Smooth muscle cell (in vitro differentiated cells): ENCODE measurements at regions not wholly inside any gene's neighbourhood (a gene's known extent, or its start where the extent isn't known, plus 50 kb on each side); places are given as distances from the start of the nearest gene placed in this dataset.

Experiments used
- DNase-seq: peaks from one replicate; lab custom pipeline; 2025; ENCODE audit not compliant: unreplicated experiment; lab: John Stamatoyannopoulos, UW
- H2AFZ ChIP-seq: fragments of 200-600 bp; sonication (generic); 2 replicates; pipeline ENCODE4 v1.6.0; 2016; ENCODE audit warnings: antibody characterized with exemption, low read depth, mild to moderate bottlenecking
- H3F3A ChIP-seq: fragments of 200-600 bp; sonication (generic); 2 replicates; pipeline ENCODE4 v1.6.0; 2017; ENCODE audit warnings: antibody characterized with exemption, low read depth
- H3K27ac ChIP-seq: fragments of 200-600 bp; sonication (generic); 2 replicates; pipeline ENCODE4 v1.5.1; 2016; ENCODE audit warnings: low read depth, mild to moderate bottlenecking
- H3K27me3 ChIP-seq: fragments of 200-600 bp; sonication (generic); 2 replicates; pipeline ENCODE4 v1.6.1; 2016; ENCODE audit warnings: low read depth, mild to moderate bottlenecking
- H3K36me3 ChIP-seq: fragments of 200-600 bp; sonication (generic); 2 replicates; pipeline ENCODE4 v1.5.1; 2016; ENCODE audit warnings: low read depth
- H3K4me1 ChIP-seq: fragments of 200-600 bp; sonication (generic); 2 replicates; pipeline ENCODE4 v1.5.1; 2016; ENCODE audit warnings: low read depth
- H3K4me2 ChIP-seq: fragments of 200-600 bp; sonication (generic); 2 replicates; pipeline ENCODE4 v1.6.0; 2016; ENCODE audit warnings: mild to moderate bottlenecking
- H3K4me3 ChIP-seq: fragments of 200-600 bp; sonication (generic); 2 replicates; pipeline ENCODE4 v1.5.1; 2016; ENCODE audit warnings: mild to moderate bottlenecking
- H3K79me2 ChIP-seq: fragments of 200-600 bp; sonication (generic); 2 replicates; pipeline ENCODE4 v1.6.0; 2016; ENCODE audit warnings: low read depth, mild to moderate bottlenecking
- H3K9ac ChIP-seq: fragments of 200-600 bp; sonication (generic); 2 replicates; pipeline ENCODE4 v1.6.0; 2016; ENCODE audit warnings: low read depth
- H3K9me3 ChIP-seq: fragments of 200-600 bp; sonication (generic); replicated peaks from 2 replicates; pipeline ENCODE4 v1.5.1; 2016; ENCODE audit warnings: low read depth
- H4K20me1 ChIP-seq: fragments of 200-600 bp; sonication (generic); 2 replicates; pipeline ENCODE4 v1.6.0; 2016; ENCODE audit warnings: low read depth
- CTCF ChIP-seq: fragments of 200-600 bp; sonication (generic); IDR thresholded peaks from 2 replicates; pipeline ENCODE4 v1.5.1; 2017; ENCODE audit warnings: borderline replicate concordance, mild to moderate bottlenecking, antibody characterized with exemption; ENCODE audit not compliant: insufficient read depth, poor library complexity, severe bottlenecking
- WGBS: methylation state at CpG from one replicate; pipeline ENCODE4 v1.1.7; 2016; ENCODE audit warnings: low lambda C conversion rate; 5-methylcytosine and 5-hydroxymethylcytosine counted together

GRCh38 chr17:27066315-27066714 is 227.6 kb upstream of the WSB1 start:
- no peak overlapping the region for H3K9ac ChIP-seq
- no peak overlapping the region for H3K4me2 ChIP-seq
- 46% methylated on average over 2 of the region's 2 CpGs for WGBS
- H3K4me3 ChIP-seq: no peak overlapping the region
- H3K4me1 ChIP-seq: no peaks in the 10 kb centered on the region
- no peak for TF ChIP-seq CTCF
- no peaks in the 10 kb centered on the region for H4K20me1 ChIP-seq
- no peak overlapping the region for H2AFZ ChIP-seq
- H3K79me2 ChIP-seq: no peaks in the 10 kb centered on the region
- H3K36me3 ChIP-seq: no peaks in the 10 kb centered on the region
- peaks cover 19% of the 10 kb centered on the region for H3K9me3 ChIP-seq
- no peak for DNase-seq
- H3K27me3 ChIP-seq: no peaks in the 10 kb centered on the region
- no peaks in the 10 kb centered on the region for H3F3A ChIP-seq
- no peak overlapping the region for H3K27ac ChIP-seq

- H3K4me1 ChIP-seq: no peaks in the 10 kb centered on the region
- H3K4me3 ChIP-seq: no peak overlapping the region
- H3K4me2 ChIP-seq: no peak overlapping the region
- H3F3A ChIP-seq: no peaks in the 10 kb centered on the region
- no peaks in the 10 kb centered on the region for H4K20me1 ChIP-seq
- no peak for TF ChIP-seq CTCF
- H3K9ac ChIP-seq: no peak overlapping the region
- no peak overlapping the region for H2AFZ ChIP-seq
- H3K27ac ChIP-seq: no peak overlapping the region
- no peaks in the 10 kb centered on the region for H3K27me3 ChIP-seq
- no peak for DNase-seq
- H3K79me2 ChIP-seq: no peaks in the 10 kb centered on the region
- H3K9me3 ChIP-seq: peaks cover 3% of the 10 kb centered on the region
- H3K36me3 ChIP-seq: no peaks in the 10 kb centered on the region
Observed at GRCh38 chr17:27069842-27070508, 223.9 kb upstream of the WSB1 start.

GRCh38 chr17:27070836-27071235 is 223.1 kb upstream of the WSB1 start:
- DNase-seq: no peak
- Histone ChIP-seq H3K27ac (no peak overlapping the region), H3F3A (no peaks in the 10 kb centered on the region), H3K9me3 (no peaks in the 10 kb centered on the region), H3K79me2 (no peaks in the 10 kb centered on the region), H2AFZ (no peak overlapping the region), H3K4me2 (no peak overlapping the region), H4K20me1 (no peaks in the 10 kb centered on the region), H3K4me1 (no peaks in the 10 kb centered on the region), H3K36me3 (no peaks in the 10 kb centered on the region), H3K27me3 (no peaks in the 10 kb centered on the region), H3K9ac (no peak overlapping the region), H3K4me3 (no peak overlapping the region)
- no peak for TF ChIP-seq CTCF
- 63% methylated on average over 1 of the region's 1 CpG for WGBS

GRCh38 chr17:27072885-27073284 is 221.0 kb upstream of the WSB1 start:
- Histone ChIP-seq H3K9ac (no peak overlapping the region), H4K20me1 (no peaks in the 10 kb centered on the region), H3K4me3 (no peak overlapping the region), H2AFZ (no peak overlapping the region), H3K27me3 (no peaks in the 10 kb centered on the region), H3K4me2 (no peak overlapping the region), H3K36me3 (no peaks in the 10 kb centered on the region), H3K27ac (no peak overlapping the region), H3K79me2 (no peaks in the 10 kb centered on the region), H3F3A (no peaks in the 10 kb centered on the region), H3K4me1 (no peaks in the 10 kb centered on the region), H3K9me3 (peaks cover 5% of the 10 kb centered on the region)
- no peak for DNase-seq
- 62% methylated on average over 3 of the region's 3 CpGs for WGBS
- TF ChIP-seq CTCF: no peak
